MCF 10A (cell line): ENCODE measurements at regions not wholly inside any gene's neighbourhood (a gene's known extent, or its start where the extent isn't known, plus 50 kb on each side); places are given as distances from the start of the nearest gene placed in this dataset.

ENCODE experiments used
- BruUV-seq: library from RNA; stranded (reverse); fragments of 400-500 nt; replicated peaks from 2 replicates; lab custom pipeline; 2021; lab: Mats Ljungman, UMichigan
- CTCF ChIA-PET: fragments of 300-600 bp; sonication (Branson Sonifier 250); formaldehyde crosslinking; extraction: SDS; loops from one replicate; lab custom pipeline; 2021; ENCODE audit warnings: antibody characterized with exemption, inconsistent platforms; lab: Yijun Ruan, JAX
- POLR2A ChIA-PET: fragments of 300-600, 350-650 bp; sonication (Branson Sonifier 250); formaldehyde crosslinking; extraction: SDS; loops from one replicate; lab custom pipeline; 2020; ENCODE audit warnings: antibody characterized with exemption, inconsistent platforms; lab: Yijun Ruan, JAX
- DNase-seq: peaks from one replicate; pipeline ENCODE4 v3.0.0-alpha.2; 2018; ENCODE audit not compliant: unreplicated experiment
- H3K27ac Mint-ChIP-seq: one replicate; pipeline ENCODE4 v1.8.0; 2022; ENCODE audit warnings: mild to moderate bottlenecking, low read depth, mixed read lengths; ENCODE audit not compliant: unreplicated experiment
- H3K27me3 Mint-ChIP-seq: one replicate; pipeline ENCODE4 v1.8.0; 2022; ENCODE audit warnings: mixed read lengths; ENCODE audit not compliant: insufficient read depth, unreplicated experiment
- H3K36me3 Mint-ChIP-seq: one replicate; pipeline ENCODE4 v1.8.0; 2022; ENCODE audit warnings: mild to moderate bottlenecking, moderate library complexity, mixed read lengths; ENCODE audit not compliant: insufficient read depth, unreplicated experiment
- H3K4me1 Mint-ChIP-seq: one replicate; pipeline ENCODE4 v1.8.0; 2022; ENCODE audit warnings: mixed read lengths; ENCODE audit not compliant: insufficient read depth, unreplicated experiment
- H3K4me3 Mint-ChIP-seq: one replicate; pipeline ENCODE4 v1.8.0; 2022; ENCODE audit warnings: mild to moderate bottlenecking, moderate library complexity, mixed read lengths; ENCODE audit not compliant: unreplicated experiment
- H3K9me3 Mint-ChIP-seq: one replicate; pipeline ENCODE4 v1.8.0; 2022; ENCODE audit warnings: mixed read lengths; ENCODE audit not compliant: unreplicated experiment
- CTCF ChIP-seq: fragments of 200-600 bp; IDR thresholded peaks from one replicate; pipeline ENCODE4 v1.8.0; 2022; ENCODE audit warnings: antibody characterized with exemption, mild to moderate bottlenecking; ENCODE audit not compliant: unreplicated experiment
- intact Hi-C: fragments of 100-400 bp; cut with micrococcal nuclease; formaldehyde crosslinking; loops from 2 replicates; pipeline ENCODE4 v1.14.1; 2022

DNA sequence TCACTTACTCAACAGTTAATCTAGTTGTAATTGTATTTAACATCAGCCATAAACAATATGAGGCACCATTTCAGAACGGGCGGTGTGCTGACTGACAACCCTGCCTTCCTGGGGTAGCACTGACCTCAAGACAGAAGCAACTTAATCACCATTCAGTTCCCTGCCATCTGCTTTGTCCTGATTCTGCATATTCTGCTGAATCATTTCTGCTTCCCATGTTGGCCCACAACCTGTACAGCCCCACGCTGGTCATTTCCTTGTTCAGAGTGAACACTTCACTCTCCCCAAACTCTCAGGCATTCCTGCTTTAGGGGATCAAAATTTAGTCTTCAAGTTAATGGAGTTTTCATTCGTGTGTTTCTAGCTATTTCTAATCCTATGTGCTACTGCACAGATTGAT, 132.3 kb upstream of the ZBED5 start:
- H3K9me3 Mint-ChIP-seq: no peaks in the 10 kb centered on the region
- intact Hi-C loops: no loop called here
- no peak for TF ChIP-seq CTCF
- POLR2A ChIA-PET: interaction anchor here (0.9 to 2.2 kb wide), 3 partner anchors 12 to 31 kb away, joined by 3 to 9 read pairs (median 3); no protein-coding TSS in a partner anchor
- DNase-seq: no peak
- H3K27ac Mint-ChIP-seq: no peak overlapping the region
- H3K4me1 Mint-ChIP-seq: peaks cover 9% of the 10 kb centered on the region
- no TSS peak for BruUV-seq
- no peak overlapping the region for H3K4me3 Mint-ChIP-seq
- no peaks in the 10 kb centered on the region for H3K36me3 Mint-ChIP-seq
- no peaks in the 10 kb centered on the region for H3K27me3 Mint-ChIP-seq
- CTCF ChIA-PET: interaction anchor here (0.6 to 2.7 kb wide), 4 partner anchors 30 to 111 kb away, joined by 3 to 9 read pairs (median 4); no protein-coding TSS in a partner anchor

- H3K4me3 Mint-ChIP-seq: no peak overlapping the region
- ChIA-PET POLR2A (interaction anchor here (1.0 kb wide), 1 partner anchor 20 kb away, joined by 4 read pairs; no protein-coding TSS in a partner anchor), CTCF (interaction anchor here (1.4 kb wide), 1 partner anchor 42 kb away, joined by 5 read pairs; no protein-coding TSS in a partner anchor)
- peaks cover 15% of the 10 kb centered on the region for H3K4me1 Mint-ChIP-seq
- no TSS peak for BruUV-seq
- H3K9me3 Mint-ChIP-seq: no peaks in the 10 kb centered on the region
- DNase-seq: no peak
- H3K27ac Mint-ChIP-seq: no peak overlapping the region
- intact Hi-C loops: no loop called here
- H3K36me3 Mint-ChIP-seq: no peaks in the 10 kb centered on the region
- H3K27me3 Mint-ChIP-seq: no peaks in the 10 kb centered on the region
- TF ChIP-seq CTCF: no peak
Observed at GRCh38 chr11:10986006-10986405, 128.2 kb upstream of the ZBED5 start.

DNA sequence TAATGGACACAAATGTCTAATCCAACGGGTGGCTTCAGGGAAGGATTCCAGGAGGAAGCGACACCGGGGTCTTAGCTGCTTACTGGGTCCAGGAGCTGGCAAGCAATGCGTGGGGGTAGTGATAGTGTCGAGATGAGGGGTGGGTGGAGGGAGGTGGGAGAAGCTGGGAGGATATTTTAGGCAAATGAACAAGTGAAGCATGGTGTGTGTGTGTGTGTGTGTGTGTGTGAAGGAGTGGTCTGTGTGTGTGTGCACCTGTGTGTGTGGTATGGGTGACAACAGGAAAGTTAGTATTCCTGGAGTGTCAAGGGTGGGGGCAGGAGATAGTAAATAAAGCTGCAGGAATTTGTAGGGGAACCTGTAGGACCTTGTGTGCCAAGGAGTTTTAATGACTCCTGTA, 126.9 kb upstream of the ZBED5 start:
- no peaks in the 10 kb centered on the region for H3K27me3 Mint-ChIP-seq
- ChIA-PET POLR2A (interaction anchor here (0.6 kb wide), 1 partner anchor 110 kb away, joined by 3 read pairs; no protein-coding TSS in a partner anchor), CTCF (interaction anchor here (0.6 to 1.4 kb wide), 4 partner anchors 44 to 694 kb away, joined by 3 to 5 read pairs (median 4); no protein-coding TSS in a partner anchor)
- DNase-seq: no peak
- no peaks in the 10 kb centered on the region for H3K9me3 Mint-ChIP-seq
- intact Hi-C loops: no loop called here
- no peak overlapping the region for H3K27ac Mint-ChIP-seq
- no peak for TF ChIP-seq CTCF
- peaks cover 8% of the 10 kb centered on the region for H3K4me1 Mint-ChIP-seq
- H3K36me3 Mint-ChIP-seq: no peaks in the 10 kb centered on the region
- no TSS peak for BruUV-seq
- H3K4me3 Mint-ChIP-seq: no peak overlapping the region

GRCh38 chr11:10984250-10984649, 126.4 kb upstream of the ZBED5 start:
- no peak overlapping the region for H3K4me3 Mint-ChIP-seq

More at GRCh38 chr11:10984250-10984649, 126.4 kb upstream of the ZBED5 start:
- TF ChIP-seq CTCF: no peak
- Mint-ChIP-seq H3K9me3 (no peaks in the 10 kb centered on the region), H3K27me3 (no peaks in the 10 kb centered on the region), H3K4me1 (peaks cover 8% of the 10 kb centered on the region), H3K27ac (no peak overlapping the region), H3K36me3 (no peaks in the 10 kb centered on the region)
- CTCF ChIA-PET: interaction anchor here (0.6 kb wide), 2 partner anchors 184 to 694 kb away, joined by 3 to 4 read pairs; no protein-coding TSS in a partner anchor
- DNase-seq: no peak
- intact Hi-C loops: no loop called here
- POLR2A ChIA-PET: no interaction called here
- BruUV-seq: no TSS peak
